HG03045 (cell line): ENCODE measurements at regions not wholly inside any gene's neighbourhood (a gene's known extent, or its start where the extent isn't known, plus 50 kb on each side); places are given as distances from the start of the nearest gene placed in this dataset.

Source experiments
- ATAC-seq: cut with Tn5 transposase; IDR thresholded peaks from one replicate; pipeline ENCODE4 v1.9.1; 2021; ENCODE audit warnings: mild to moderate bottlenecking, moderate library complexity; ENCODE audit not compliant: unreplicated experiment

DNA sequence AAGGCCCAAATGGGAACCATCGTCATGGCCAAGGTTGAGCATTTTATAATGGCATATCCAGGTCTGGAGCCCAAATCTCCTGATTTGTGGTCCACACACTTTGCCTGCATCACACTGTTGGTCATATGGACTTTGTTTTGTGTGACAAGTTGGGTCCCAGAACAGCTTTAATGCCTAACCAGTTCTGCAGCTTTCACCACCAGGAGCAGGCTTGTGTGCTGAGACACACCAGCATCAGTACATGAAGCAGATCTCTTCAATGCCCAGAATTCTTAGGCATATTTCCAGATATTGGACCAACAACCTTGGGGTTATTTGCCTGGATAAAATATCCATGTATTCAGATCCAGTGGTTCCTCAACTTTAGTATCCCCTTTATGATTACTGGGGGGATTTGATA lies 371.3 kb downstream of the FBXW7 start:
- ATAC-seq: no peak

- ATAC-seq: no peak
These were observed 373.6 kb downstream of the FBXW7 start for GRCh38 chr4:152162331-152162697.

- ATAC-seq: no peak
These were observed 374.1 kb downstream of the FBXW7 start for GRCh38 chr4:152161676-152162330.

GRCh38 chr4:152160225-152160800 lies 375.6 kb downstream of the FBXW7 start:
- no peak for ATAC-seq

DNA sequence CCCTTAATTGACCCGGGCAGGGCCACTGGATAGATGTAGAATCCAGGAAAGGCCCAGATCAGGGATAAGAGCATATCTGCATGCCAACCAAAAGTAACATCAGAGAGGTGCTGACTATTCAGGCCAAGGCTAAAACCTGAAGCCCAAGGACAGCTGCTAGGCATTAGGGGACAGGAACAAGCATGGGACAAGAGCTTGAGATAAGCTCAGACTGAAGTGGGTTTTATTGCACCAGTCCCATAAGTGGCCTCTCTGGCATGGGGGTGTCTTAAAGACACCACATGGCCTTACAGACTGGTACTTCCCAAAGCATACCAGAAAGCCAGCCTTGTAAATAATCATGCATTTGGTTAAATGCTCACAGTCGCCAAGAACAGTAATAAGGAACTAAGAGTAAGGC lies 376.1 kb downstream of the FBXW7 start:
- ATAC-seq: no peak

- ATAC-seq: no peak
These were observed 377.7 kb downstream of the FBXW7 start for GRCh38 chr4:152158225-152158624.

DNA sequence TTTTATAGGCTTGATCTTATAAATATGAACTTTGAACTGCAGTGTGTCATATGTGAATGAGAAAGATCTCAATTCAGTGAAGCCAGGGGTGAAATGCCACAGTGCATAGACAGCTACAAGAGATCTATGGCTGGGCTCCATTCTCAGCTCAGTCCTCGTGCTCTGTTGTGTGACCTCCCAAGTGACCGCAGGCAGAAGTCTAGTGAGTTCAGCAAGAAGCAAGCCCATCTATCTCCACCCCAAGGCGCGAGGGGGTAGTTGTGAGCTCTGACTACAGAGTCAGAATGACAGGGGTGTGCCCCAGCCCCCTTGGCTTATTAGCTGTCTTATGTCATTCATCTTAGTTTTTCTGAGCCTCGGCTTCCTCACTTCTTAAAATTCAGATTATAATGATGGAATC lies 378.3 kb downstream of the FBXW7 start:
- ATAC-seq: no peak

- ATAC-seq: no peak
These were observed 379.4 kb downstream of the FBXW7 start for GRCh38 chr4:152156442-152156841.

DNA sequence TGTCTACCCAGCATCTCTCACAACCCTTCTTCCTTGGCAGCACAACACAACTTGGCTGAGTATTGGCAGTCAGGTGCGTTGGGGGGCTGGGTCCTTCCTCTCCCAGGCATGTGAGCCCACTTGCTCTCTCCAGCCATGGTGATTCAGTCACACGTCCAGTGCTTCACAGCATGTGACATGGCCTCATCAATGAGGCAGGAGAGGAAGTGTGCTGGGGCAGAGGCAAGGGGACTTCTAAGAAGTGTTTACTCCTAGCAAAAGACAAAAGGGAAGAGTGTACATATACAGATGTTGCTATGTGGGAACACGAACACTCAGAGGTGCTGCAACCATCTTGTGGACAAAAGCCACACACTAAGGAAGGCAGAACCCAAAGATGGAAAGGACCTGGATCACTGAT lies 380.8 kb downstream of the FBXW7 start:
- no peak for ATAC-seq

GRCh38 chr4:152154433-152154832 lies 381.5 kb downstream of the FBXW7 start:
- ATAC-seq: no peak

- no peak for ATAC-seq
These were observed 382.2 kb downstream of the FBXW7 start for GRCh38 chr4:152153476-152154270.

DNA sequence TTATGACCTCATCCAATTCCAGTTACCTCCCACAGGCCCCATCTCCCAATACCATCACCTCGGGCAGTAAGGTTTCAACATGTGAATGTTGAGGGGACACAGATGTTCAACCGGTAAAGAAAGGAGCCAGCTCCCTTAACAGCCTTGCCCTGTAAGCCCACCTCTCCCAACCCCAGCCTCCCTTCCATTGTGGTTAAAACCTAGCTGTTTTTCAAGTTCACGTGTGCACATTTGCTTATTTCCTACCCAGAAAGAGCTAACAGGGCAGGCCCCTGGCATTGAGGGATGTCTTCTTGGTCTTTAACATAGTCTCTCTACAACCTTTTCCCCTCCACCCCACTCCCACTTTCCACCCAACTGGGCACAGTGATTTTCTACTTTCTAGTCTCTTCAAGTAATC lies 385.7 kb downstream of the FBXW7 start:
- no peak for ATAC-seq

GRCh38 chr4:152149745-152150144 lies 386.1 kb downstream of the FBXW7 start:
- no peak for ATAC-seq

- no peak for ATAC-seq
These were observed 387.2 kb upstream of the GATB start for GRCh38 chr4:152148057-152148456.

DNA sequence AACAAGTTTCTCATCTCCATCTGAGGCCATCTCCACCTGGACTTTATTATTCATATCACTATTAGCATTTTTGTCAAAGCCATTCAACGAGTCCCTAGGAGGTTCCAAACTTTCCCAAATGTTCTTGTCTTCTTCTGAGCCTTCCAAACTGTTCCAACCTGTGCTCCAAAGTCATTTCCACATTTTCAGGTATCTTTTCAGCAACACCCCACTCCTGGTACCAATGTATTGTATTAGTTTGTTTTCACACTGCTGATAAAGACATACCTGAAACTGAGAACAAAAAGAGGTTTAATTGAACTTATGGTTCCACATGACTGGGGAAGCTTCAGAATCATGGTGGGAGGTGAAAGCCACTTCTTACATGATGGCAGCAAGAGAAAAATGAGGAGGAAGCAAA lies 385.4 kb upstream of the GATB start:
- ATAC-seq: no peak

GRCh38 chr4:152143806-152144205 lies 383.0 kb upstream of the GATB start:
- ATAC-seq: no peak

DNA sequence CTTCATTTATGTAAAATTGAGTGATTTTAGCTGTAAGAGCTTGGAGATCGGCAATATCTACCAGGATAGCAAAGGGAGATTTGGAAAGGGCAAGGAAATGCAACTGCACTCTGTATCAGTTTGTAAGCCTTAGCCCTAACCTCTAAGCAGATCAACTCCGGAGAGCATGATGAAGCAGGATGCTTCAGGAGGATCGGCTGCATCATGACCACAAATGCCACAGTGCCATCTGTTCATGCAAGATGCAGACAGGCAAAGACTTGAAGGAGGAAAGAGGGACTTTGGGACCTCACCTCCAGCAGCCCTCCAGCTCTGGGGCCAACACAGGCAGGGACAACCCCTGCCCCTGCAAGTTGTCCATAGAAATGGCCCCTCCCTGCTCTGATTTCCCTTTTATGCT lies 377.6 kb upstream of the GATB start:
- no peak for ATAC-seq

- no peak for ATAC-seq
These were observed 372.0 kb upstream of the GATB start for GRCh38 chr4:152132776-152133175.

DNA sequence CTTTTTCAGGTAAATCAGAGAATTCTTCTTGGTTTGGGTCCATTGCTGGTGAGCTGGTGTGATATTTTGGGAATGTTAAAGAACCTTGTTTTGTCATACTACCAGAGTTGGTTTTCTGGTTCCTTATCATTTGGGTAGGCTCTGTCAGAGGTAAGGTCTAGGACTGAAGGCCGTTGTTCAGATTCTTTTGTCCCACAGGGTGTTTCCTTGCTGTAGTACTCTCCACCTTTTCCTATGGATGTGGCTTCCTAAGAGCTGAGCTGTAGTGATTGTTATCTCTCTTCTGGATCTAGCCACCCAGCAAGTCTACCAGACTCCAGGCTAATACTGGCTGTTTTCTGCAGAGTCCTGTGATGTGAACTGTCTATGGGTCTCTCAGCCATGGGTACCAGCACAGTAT lies 367.5 kb upstream of the GATB start:
- no peak for ATAC-seq

- no peak for ATAC-seq
These were observed 365.4 kb upstream of the GATB start for GRCh38 chr4:152126238-152126637.

DNA sequence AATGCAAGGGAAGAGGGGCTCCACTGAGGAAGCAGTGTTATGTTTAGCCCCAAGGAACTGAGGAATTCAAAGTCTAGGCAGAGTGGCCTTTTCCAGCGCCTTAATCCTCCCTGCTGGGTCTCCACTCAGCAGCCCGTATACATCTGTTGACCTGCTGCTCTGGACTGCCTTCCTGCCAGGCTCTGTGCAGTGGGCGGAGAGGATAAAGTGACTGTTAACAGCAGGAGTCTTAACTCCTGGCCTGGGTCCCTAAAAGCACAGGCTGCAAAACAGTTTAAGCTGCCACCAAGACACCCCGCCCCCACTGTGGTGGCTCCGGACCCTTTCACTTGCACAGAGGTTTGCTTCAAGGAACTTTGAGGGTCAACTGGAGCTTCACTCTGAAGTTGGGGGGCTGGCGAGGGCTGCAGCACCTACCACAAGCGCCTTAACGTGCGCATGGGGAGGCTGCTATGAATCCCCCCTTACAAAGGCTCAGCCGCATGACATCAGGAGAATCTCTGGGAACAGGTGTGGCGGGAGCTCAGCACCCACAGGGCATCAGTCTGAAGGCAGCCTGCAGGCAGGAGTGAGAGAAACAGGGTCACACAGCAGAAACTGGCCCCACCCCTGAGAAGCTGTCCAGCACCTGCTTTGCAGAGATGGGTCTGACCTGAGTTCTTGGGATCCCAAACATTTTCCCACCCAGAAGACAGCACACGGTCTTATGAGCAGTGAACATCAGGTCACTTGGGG lies 358.2 kb upstream of the GATB start:
- no peak for ATAC-seq
